ENCODE measurements at regions not wholly inside any gene's neighbourhood (a gene's known extent, or its start where the extent isn't known, plus 50 kb on each side); places are given as distances from the start of the nearest gene placed in this dataset.

DNA sequence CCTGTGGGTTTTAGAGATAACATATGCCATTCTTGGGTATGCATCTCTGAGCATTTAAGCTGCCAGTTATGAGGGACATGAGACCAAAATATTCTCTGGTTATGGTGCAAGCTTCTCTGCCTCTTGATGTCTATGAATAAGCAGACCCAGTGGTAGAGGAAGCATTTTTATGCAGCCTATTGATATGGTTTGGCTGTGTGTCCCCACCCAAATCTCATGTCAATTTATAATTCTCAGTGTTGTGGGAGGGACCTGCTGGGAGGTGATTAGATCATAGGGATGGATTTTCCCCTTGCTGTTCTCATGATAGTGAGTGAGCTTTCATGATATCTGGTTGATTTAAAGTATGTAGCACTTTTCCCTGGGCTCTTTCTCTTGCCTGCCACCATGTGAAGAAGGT is 187.2 kb downstream of the ARHGAP12 start:
- Histone ChIP-seq H3K9me3 (ENCODE audit: control insufficient read depth, low read length) (no peaks in the 10 kb centered on the region), H3K9ac (ENCODE audit: low read length) (no peak overlapping the region), H3K36me3 (ENCODE audit: control insufficient read depth, insufficient read depth, low read length, severe bottlenecking) (no peaks in the 10 kb centered on the region), H3K27me3 (replicated peaks; ENCODE audit: control insufficient read depth, insufficient read depth, low read length) (no peaks in the 10 kb centered on the region), H3K4me3 (ENCODE audit: low read length) (no peak overlapping the region), H3K4me1 (ENCODE audit: control insufficient read depth, insufficient read depth, low read length) (peaks cover 20% of the 10 kb centered on the region)
- DNase-seq (ENCODE audit: low read depth) = no peak

DNA sequence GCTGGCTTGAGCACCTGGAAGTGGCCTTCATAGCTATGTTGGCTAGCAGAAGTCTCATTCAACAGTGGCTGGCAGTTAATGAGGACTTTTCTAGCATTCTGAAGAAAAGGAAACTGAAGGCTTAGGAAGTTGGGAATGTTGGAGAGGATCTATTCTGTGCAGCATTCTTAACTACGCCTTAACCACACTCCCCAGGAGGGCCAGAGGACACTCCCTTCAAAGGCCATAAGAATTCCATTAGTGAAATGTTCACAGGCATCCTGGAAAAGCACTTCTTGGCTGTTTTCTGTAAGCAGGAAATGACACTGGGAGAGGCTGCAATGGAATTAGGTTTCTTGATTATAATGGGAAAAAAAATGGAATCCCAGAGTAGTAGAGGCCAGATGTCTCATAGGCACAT is 188.9 kb downstream of the ARHGAP12 start:
- peaks cover 13% of the 10 kb centered on the region for H3K4me1 ChIP-seq (ENCODE audit: control insufficient read depth, insufficient read depth, low read length)
- peak; percentile 38 for DNase-seq (ENCODE audit: low read depth)

DNA sequence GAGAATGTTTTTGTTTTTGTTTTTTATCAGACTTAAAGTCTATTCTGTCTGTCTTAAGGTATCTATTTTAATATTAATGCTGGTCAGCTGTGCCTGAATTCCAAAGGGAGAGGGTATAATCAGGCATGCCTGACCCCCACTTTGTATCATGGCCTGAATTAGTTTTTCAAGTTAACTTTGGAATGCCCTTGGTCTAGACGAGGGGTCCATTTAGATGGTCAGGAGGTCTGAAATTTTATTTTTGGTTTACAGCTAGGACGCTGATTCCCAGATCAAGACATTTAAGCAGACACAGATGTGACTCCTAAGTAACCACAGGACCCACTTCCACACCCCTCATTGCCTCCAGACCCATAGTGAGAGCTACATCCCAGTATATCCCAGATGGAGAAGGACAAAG is 189.5 kb downstream of the ARHGAP12 start:
- H3K4me1 ChIP-seq (ENCODE audit: control insufficient read depth, insufficient read depth, low read length) = peaks cover 13% of the 10 kb centered on the region
- H3K9me3 ChIP-seq (ENCODE audit: control insufficient read depth, low read length) = no peaks in the 10 kb centered on the region
- H3K27me3 ChIP-seq (replicated peaks; ENCODE audit: control insufficient read depth, insufficient read depth, low read length) = no peaks in the 10 kb centered on the region
- peak overlapping the region; percentile 31 for H3K4me3 ChIP-seq (ENCODE audit: low read length)
- no peak overlapping the region for H3K9ac ChIP-seq (ENCODE audit: low read length)
- DNase-seq (ENCODE audit: low read depth) = no peak
- no peaks in the 10 kb centered on the region for H3K36me3 ChIP-seq (ENCODE audit: control insufficient read depth, insufficient read depth, low read length, severe bottlenecking)

More for the DNA sequence above, 188.9 kb downstream of the ARHGAP12 start:
- H3K9me3 ChIP-seq (ENCODE audit: control insufficient read depth, low read length) = no peaks in the 10 kb centered on the region
- H3K27me3 ChIP-seq (replicated peaks; ENCODE audit: control insufficient read depth, insufficient read depth, low read length) = no peaks in the 10 kb centered on the region
- no peaks in the 10 kb centered on the region for H3K36me3 ChIP-seq (ENCODE audit: control insufficient read depth, insufficient read depth, low read length, severe bottlenecking)
- H3K9ac ChIP-seq (ENCODE audit: low read length) = peak overlapping the region; percentile 30
- H3K4me3 ChIP-seq (ENCODE audit: low read length) = peak overlapping the region; percentile 31

DNA sequence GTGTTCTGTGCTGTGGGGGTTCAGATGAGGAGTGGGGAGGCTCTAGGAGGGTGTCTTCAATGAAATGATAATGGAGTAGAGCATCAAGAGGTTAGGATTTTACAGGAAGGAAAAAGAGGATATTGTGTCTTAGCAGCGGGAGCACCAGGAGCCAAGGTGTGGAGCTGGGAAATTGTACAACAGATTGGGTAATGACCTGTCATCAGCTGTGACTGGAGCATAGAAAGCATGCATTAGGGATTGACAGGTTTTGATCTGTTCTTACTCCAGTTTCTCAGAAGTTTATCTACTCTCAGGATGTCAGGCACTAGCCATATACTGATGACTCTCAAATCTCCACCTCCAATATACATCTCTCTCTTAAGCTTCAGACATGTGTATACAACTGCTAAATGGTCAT is 196.9 kb downstream of the ARHGAP12 start:
- Histone ChIP-seq H3K36me3 (ENCODE audit: control insufficient read depth, insufficient read depth, low read length, severe bottlenecking) (no peaks in the 10 kb centered on the region), H3K9ac (ENCODE audit: low read length) (no peak overlapping the region), H3K4me3 (ENCODE audit: low read length) (no peak overlapping the region), H3K9me3 (ENCODE audit: control insufficient read depth, low read length) (peaks cover 9% of the 10 kb centered on the region), H3K4me1 (ENCODE audit: control insufficient read depth, insufficient read depth, low read length) (no peaks in the 10 kb centered on the region), H3K27me3 (replicated peaks; ENCODE audit: control insufficient read depth, insufficient read depth, low read length) (no peaks in the 10 kb centered on the region)
- DNase-seq (ENCODE audit: low read depth) = no peak

DNA sequence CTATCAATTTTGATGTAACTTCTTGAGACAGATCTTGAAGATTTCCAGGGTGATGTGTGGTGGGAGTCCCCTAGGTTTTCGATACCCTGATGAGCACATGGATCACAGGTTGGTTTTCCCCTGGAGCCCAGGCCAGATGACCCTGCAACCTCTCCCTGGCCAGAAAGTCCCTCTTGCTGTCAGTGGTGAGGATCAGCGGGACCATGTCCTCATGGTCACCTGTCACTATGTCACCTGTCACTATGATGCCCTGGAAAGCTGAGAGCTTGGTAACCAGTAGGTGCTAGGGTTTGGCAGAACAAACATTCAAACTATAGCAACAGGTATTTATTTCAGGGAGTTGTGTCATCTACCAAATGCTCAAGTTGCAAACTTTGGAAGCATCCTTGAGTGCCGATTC is 197.9 kb downstream of the ARHGAP12 start:
- no peaks in the 10 kb centered on the region for H3K27me3 ChIP-seq (replicated peaks; ENCODE audit: control insufficient read depth, insufficient read depth, low read length)
- H3K4me1 ChIP-seq (ENCODE audit: control insufficient read depth, insufficient read depth, low read length) = no peaks in the 10 kb centered on the region
- H3K9me3 ChIP-seq (ENCODE audit: control insufficient read depth, low read length) = peaks cover 9% of the 10 kb centered on the region
- no peak overlapping the region for H3K4me3 ChIP-seq (ENCODE audit: low read length)
- DNase-seq (ENCODE audit: low read depth) = no peak
- H3K36me3 ChIP-seq (ENCODE audit: control insufficient read depth, insufficient read depth, low read length, severe bottlenecking) = no peaks in the 10 kb centered on the region
- H3K9ac ChIP-seq (ENCODE audit: low read length) = no peak overlapping the region

DNA sequence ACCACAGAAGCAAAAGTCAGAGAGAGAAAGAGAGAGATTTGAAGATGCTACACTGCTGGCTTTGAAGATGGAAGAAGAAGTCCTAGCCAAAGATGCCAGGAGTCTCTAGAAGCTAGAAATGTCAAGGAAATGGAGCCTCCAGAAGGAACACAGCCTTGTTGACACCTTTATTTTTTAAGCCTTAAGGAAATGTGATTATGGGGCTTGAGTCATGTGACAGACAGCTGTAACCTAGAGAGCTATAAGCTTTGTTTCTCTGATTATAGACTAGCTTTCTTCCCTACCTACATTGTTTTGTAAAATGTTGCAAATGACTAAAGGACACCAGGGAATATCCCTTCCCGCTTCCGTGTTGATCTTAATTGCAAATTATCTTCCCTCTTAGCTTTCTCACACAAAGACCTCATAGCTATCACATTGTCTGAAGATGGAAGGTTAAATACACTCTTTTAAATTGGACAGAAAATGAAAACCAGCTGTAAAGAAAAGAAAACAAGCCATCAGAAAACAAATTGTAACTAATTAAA is 199.9 kb downstream of the ARHGAP12 start:
- Histone ChIP-seq H3K9ac (ENCODE audit: low read length) (no peak overlapping the region), H3K9me3 (ENCODE audit: control insufficient read depth, low read length) (peaks cover 9% of the 10 kb centered on the region), H3K4me1 (ENCODE audit: control insufficient read depth, insufficient read depth, low read length) (no peaks in the 10 kb centered on the region), H3K27me3 (replicated peaks; ENCODE audit: control insufficient read depth, insufficient read depth, low read length) (no peaks in the 10 kb centered on the region), H3K36me3 (ENCODE audit: control insufficient read depth, insufficient read depth, low read length, severe bottlenecking) (no peaks in the 10 kb centered on the region), H3K4me3 (ENCODE audit: low read length) (no peak overlapping the region)
- DNase-seq (ENCODE audit: low read depth) = no peak

DNA sequence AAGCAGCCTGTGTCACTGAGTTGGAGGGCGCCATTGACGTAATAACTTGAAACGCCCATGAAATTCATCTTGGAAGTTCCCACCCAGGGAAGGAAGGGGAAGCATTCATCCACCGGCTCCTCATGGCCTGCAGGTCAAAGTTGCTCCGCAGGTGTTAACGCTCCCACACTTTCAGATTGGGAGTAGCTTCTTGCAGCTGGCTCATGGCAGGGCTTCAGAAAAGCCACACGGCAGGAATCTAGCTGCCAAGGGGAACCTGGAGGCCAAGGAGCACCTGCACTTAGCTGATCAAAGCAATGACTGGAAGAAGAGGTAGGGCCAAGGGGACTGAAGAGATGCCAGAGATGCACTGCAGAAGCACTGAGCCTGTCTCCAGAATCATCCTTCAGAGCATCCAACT is 203.2 kb downstream of the ARHGAP12 start:
- H3K27me3 ChIP-seq (replicated peaks; ENCODE audit: control insufficient read depth, insufficient read depth, low read length) = no peaks in the 10 kb centered on the region
- peaks cover 9% of the 10 kb centered on the region for H3K9me3 ChIP-seq (ENCODE audit: control insufficient read depth, low read length)
- H3K4me1 ChIP-seq (ENCODE audit: control insufficient read depth, insufficient read depth, low read length) = peaks cover 3% of the 10 kb centered on the region
- H3K4me3 ChIP-seq (ENCODE audit: low read length) = no peak overlapping the region
- no peak overlapping the region for H3K9ac ChIP-seq (ENCODE audit: low read length)
- DNase-seq (ENCODE audit: low read depth) = no peak
- no peaks in the 10 kb centered on the region for H3K36me3 ChIP-seq (ENCODE audit: control insufficient read depth, insufficient read depth, low read length, severe bottlenecking)

DNA sequence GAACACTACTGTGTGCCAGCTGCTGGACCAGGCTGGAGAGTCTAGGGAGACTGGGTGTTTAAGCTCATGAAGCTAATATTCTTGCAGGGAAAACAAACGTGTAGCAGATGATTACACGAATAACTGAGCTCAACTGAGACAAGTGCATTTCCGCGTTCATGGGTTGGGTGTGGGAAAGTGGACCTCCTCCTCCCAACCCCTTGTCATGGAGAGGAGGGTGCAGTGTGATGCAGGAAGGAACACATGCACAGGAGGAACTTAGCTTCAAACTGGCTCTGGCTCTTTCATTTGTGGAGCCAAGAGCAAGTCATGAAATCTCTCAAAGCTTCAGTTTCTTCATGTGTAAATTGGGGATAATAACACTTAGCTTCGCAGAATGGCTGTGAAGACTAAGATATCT is 204.3 kb downstream of the ARHGAP12 start:
- no peak for DNase-seq (ENCODE audit: low read depth)
- Histone ChIP-seq H3K9me3 (ENCODE audit: control insufficient read depth, low read length) (peaks cover 9% of the 10 kb centered on the region), H3K27me3 (replicated peaks; ENCODE audit: control insufficient read depth, insufficient read depth, low read length) (no peaks in the 10 kb centered on the region), H3K36me3 (ENCODE audit: control insufficient read depth, insufficient read depth, low read length, severe bottlenecking) (no peaks in the 10 kb centered on the region), H3K4me1 (ENCODE audit: control insufficient read depth, insufficient read depth, low read length) (peaks cover 3% of the 10 kb centered on the region), H3K4me3 (ENCODE audit: low read length) (no peak overlapping the region), H3K9ac (ENCODE audit: low read length) (no peak overlapping the region)

DNA sequence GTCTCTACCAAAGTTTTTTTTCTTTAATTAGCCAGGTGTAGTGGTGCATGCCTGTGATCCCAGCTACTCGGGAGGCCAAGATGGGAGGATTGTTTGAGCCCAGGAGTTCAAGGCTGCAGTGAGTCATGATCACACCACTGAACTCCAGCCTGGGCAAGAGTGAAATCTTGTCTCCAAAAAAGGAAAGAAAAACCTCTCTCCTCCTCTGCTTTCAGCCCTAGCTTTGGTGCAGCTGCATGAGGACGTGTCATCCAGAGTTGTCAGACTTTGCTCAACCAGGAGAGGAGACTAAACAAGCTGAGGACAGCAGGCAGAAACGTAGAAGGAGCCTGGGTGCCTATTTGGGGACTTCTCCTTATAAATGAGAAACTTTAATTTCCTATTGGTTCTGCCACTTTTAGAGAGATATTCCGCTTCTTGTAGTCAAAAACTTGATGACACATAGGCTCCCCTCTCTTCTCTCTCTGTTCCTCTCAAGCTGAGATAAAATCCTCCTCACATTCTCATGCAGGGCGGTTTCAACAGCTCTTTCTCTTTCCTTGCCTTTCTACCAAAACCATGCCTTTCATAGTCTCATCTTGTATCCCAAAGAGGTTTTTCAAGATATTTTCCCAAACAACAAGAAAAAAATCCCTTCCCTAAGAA is 205.4 kb downstream of the ARHGAP12 start:
- H3K4me3 ChIP-seq (ENCODE audit: low read length) = no peak overlapping the region
- H3K9ac ChIP-seq (ENCODE audit: low read length) = peak overlapping the region; percentile 7
- peaks cover 2% of the 10 kb centered on the region for H3K9me3 ChIP-seq (ENCODE audit: control insufficient read depth, low read length)
- H3K36me3 ChIP-seq (ENCODE audit: control insufficient read depth, insufficient read depth, low read length, severe bottlenecking) = no peaks in the 10 kb centered on the region
- H3K4me1 ChIP-seq (ENCODE audit: control insufficient read depth, insufficient read depth, low read length) = peaks cover 3% of the 10 kb centered on the region
- H3K27me3 ChIP-seq (replicated peaks; ENCODE audit: control insufficient read depth, insufficient read depth, low read length) = no peaks in the 10 kb centered on the region
- no peak for DNase-seq (ENCODE audit: low read depth)

DNA sequence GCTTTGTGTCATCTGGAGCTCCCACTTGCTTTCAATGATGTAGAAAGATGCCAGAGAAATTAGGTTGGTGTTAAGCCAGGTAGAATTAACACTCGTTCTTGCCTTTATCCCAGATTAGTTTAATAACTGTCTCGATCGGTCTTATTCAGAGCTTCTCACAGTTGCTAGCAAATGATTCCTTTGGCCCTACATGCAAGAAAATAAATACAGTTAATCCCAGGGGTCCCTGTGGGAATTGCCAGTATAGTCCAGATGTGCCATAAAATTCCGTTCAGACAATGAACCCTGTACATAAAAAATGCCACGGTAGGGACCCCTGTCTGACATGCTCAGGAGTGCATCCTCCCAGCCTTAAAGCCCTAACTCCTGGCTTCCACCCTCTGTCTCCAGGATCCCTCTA is 207.5 kb downstream of the ARHGAP12 start:
- Histone ChIP-seq H3K4me1 (ENCODE audit: control insufficient read depth, insufficient read depth, low read length) (peaks cover 3% of the 10 kb centered on the region), H3K9me3 (ENCODE audit: control insufficient read depth, low read length) (no peaks in the 10 kb centered on the region), H3K27me3 (replicated peaks; ENCODE audit: control insufficient read depth, insufficient read depth, low read length) (no peaks in the 10 kb centered on the region), H3K4me3 (ENCODE audit: low read length) (no peak overlapping the region), H3K9ac (ENCODE audit: low read length) (no peak overlapping the region), H3K36me3 (ENCODE audit: control insufficient read depth, insufficient read depth, low read length, severe bottlenecking) (no peaks in the 10 kb centered on the region)
- no peak for DNase-seq (ENCODE audit: low read depth)

DNA sequence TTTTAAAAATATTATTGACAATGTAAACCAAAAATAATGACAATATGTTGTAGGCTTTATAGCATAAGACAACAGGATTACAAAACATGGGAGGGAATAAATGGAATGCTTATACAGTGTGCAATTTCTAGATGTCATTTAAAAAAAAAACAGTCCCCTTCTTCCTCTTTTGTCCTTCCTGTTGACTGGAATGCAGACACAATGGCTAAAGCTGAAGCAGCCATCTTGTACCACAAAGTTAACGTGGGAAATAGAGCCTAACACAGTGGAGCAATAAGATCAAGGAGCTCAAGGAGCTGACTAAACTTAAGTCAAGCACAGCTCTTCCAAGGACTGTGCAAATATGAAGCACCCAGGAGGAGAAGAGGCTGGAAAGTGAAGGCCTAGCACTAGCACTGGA is 208.1 kb downstream of the ARHGAP12 start:
- no peak overlapping the region for H3K9ac ChIP-seq (ENCODE audit: low read length)
- peaks cover 3% of the 10 kb centered on the region for H3K4me1 ChIP-seq (ENCODE audit: control insufficient read depth, insufficient read depth, low read length)
- H3K36me3 ChIP-seq (ENCODE audit: control insufficient read depth, insufficient read depth, low read length, severe bottlenecking) = no peaks in the 10 kb centered on the region
- H3K4me3 ChIP-seq (ENCODE audit: low read length) = no peak overlapping the region
- no peak for DNase-seq (ENCODE audit: low read depth)
- H3K9me3 ChIP-seq (ENCODE audit: control insufficient read depth, low read length) = no peaks in the 10 kb centered on the region
- H3K27me3 ChIP-seq (replicated peaks; ENCODE audit: control insufficient read depth, insufficient read depth, low read length) = no peaks in the 10 kb centered on the region

DNA sequence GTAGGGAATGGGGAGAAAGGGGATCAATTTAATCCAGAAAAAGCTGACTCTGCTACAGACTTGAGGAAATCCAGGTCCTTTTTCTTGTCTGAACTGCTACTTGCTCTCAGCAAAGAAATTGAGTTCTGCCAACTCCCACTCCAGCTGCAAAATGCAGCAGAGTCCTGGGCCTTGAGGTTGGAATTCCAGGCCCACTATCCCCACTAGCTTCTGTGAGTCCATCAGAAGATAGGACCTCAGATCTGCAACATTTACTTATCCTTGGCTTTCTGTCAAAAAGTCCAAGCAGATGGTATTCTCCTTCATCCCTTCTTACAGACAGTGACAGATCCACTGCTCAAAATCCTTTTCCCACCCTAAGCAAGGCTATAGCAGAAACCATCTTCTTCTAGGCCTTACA is 219.2 kb downstream of the ARHGAP12 start:
- Histone ChIP-seq H3K4me1 (ENCODE audit: control insufficient read depth, insufficient read depth, low read length) (peaks cover 25% of the 10 kb centered on the region), H3K27me3 (replicated peaks; ENCODE audit: control insufficient read depth, insufficient read depth, low read length) (no peaks in the 10 kb centered on the region), H3K36me3 (ENCODE audit: control insufficient read depth, insufficient read depth, low read length, severe bottlenecking) (no peaks in the 10 kb centered on the region), H3K9me3 (ENCODE audit: control insufficient read depth, low read length) (peaks cover 30% of the 10 kb centered on the region), H3K9ac (ENCODE audit: low read length) (no peak overlapping the region), H3K4me3 (ENCODE audit: low read length) (no peak overlapping the region)
- no peak for DNase-seq (ENCODE audit: low read depth)
